ENCODE measurements at regions not wholly inside any gene's neighbourhood (a gene's known extent, or its start where the extent isn't known, plus 50 kb on each side); places are given as distances from the start of the nearest gene placed in this dataset.

GRCh38 chr6:105935416-105935815, 150.7 kb upstream of the PRDM1 start:
- TF ChIP-seq, protein P1, sequence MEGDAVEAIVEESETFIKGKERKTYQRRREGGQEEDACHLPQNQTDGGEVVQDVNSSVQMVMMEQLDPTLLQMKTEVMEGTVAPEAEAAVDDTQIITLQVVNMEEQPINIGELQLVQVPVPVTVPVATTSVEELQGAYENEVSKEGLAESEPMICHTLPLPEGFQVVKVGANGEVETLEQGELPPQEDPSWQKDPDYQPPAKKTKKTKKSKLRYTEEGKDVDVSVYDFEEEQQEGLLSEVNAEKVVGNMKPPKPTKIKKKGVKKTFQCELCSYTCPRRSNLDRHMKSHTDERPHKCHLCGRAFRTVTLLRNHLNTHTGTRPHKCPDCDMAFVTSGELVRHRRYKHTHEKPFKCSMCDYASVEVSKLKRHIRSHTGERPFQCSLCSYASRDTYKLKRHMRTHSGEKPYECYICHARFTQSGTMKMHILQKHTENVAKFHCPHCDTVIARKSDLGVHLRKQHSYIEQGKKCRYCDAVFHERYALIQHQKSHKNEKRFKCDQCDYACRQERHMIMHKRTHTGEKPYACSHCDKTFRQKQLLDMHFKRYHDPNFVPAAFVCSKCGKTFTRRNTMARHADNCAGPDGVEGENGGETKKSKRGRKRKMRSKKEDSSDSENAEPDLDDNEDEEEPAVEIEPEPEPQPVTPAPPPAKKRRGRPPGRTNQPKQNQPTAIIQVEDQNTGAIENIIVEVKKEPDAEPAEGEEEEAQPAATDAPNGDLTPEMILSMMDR (conservative IDR thresholded peaks at IDR 0.05; ENCODE audit: low read length), result no peak
- TF ChIP-seq EZH2phosphoT487 (IDR thresholded peaks at IDR 0.05; ENCODE audit: borderline replicate concordance, low read depth, low read length), result no peak

All from OCI-LY7 (cell line).